GM18873 (cell line): ENCODE measurements at regions not wholly inside any gene's neighbourhood (a gene's known extent, or its start where the extent isn't known, plus 50 kb on each side); places are given as distances from the start of the nearest gene placed in this dataset.

Source experiments
- ATAC-seq: cut with Tn5 transposase; IDR thresholded peaks from one replicate; pipeline ENCODE4 v1.9.1; 2021; ENCODE audit warnings: mild to moderate bottlenecking, moderate library complexity, moderate number of reproducible peaks; ENCODE audit not compliant: unreplicated experiment, low FRiP score

- ATAC-seq = no peak
Measured at GRCh38 chr5:88377705-88378656, 109.3 kb upstream of the TMEM161B start.

- ATAC-seq = no peak
Measured at GRCh38 chr5:88377240-88377639, 108.6 kb upstream of the TMEM161B start.

DNA sequence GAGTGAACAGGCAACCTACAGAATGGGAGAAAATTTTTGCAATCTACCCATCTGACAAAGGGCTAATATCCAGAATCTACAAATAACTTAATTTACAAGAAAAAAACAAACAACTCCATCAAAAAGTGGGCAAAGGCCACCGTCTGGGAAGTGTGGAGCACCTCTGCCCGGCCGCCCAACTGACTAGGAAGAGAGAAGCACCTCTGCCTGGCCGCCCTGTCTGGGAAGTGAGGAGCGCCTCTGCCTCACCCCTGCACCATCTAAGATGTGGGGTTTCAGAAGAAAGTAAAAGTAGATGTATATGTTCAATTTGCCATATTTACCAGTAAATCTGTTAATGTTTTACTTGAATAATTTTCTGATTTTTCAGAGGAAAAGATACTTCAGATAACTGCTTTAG is 108.1 kb upstream of the TMEM161B start:
- no peak for ATAC-seq

- ATAC-seq = no peak
Measured at GRCh38 chr5:88374391-88374790, 105.7 kb upstream of the TMEM161B start.

- ATAC-seq = no peak
Measured at GRCh38 chr5:88370824-88371223, 102.2 kb upstream of the TMEM161B start.

DNA sequence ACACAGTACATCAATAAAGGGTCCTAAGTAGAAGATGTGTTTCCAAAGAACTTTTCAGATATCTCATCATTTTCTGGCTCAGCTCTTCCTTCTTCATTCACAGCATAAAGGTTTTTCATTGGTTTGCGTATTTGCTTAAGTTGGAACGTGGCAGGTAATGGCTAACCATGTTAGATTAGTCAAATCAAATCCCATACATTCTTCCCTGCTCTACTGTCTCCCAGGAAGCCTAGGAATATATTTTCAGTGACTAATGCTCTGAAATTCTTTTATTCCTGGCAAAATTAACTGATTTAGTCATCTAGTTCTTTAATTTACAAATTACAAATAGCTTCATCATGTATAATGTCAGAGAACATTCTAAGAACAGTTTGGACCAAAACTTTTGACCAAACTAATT is 99.6 kb upstream of the TMEM161B start:
- ATAC-seq = no peak

GRCh38 chr5:88364991-88365390 is 96.3 kb upstream of the TMEM161B start:
- ATAC-seq = no peak

- ATAC-seq = no peak
Measured at GRCh38 chr5:88355490-88356050, 86.9 kb upstream of the TMEM161B start.

GRCh38 chr5:88325868-88326267 is 57.2 kb upstream of the TMEM161B start:
- no peak for ATAC-seq

DNA sequence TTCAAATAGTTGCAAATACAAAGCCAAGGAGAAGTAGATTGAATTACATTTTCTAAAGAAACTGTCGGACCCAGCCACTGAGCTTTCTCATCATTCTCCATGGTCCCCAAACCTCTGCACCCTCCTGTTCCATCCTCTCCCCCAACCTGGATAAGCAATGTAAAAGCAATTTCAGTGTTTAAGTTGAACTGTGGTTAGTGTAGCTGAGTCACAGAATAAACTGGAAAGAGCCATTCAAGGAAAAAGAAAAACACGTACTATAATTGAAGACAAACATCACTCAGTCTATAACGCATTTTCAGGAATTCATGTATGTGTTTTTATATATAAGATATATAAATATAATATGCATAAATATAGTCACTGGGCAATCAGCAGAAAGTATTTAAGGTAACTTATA is 54.1 kb upstream of the TMEM161B start:
- no peak for ATAC-seq
